Adrenal gland (tissue), 9 donors: ENCODE measurements at regions not wholly inside any gene's neighbourhood (a gene's known extent, or its start where the extent isn't known, plus 50 kb on each side); places are given as distances from the start of the nearest gene placed in this dataset.

Source experiments
- DNase-seq, 7 donors: peaks; one replicate each; pipeline ENCODE4 v3.0.0-alpha.2; 2019 to 2020
- H3K27ac ChIP-seq, 5 donors: fragments of 200-600 bp; sonication (generic) in 4 of 5; 1 replicate in 3 of 5; 2 replicates in 2 of 5; pipeline versions ENCODE4 v1.5.1 to v1.8.0; 2016 to 2020; ENCODE audit warnings: mild to moderate bottlenecking in 1 of 5
- H3K27me3 ChIP-seq: fragments of 200-600 bp; 2 replicates; pipeline ENCODE4 v1.8.0; 2021
- H3K36me3 ChIP-seq, 2 donors: fragments of 200-600 bp; replicated peaks in 1 of 2; 1 replicate in 1 of 2; 2 replicates in 1 of 2; pipeline versions ENCODE4 v1.5.1 to v1.8.0; 2018 to 2022
- H3K4me1 ChIP-seq, 2 donors: fragments of 200-600 bp; replicated peaks in 1 of 2; 1 replicate in 1 of 2; 2 replicates in 1 of 2; pipeline versions ENCODE4 v1.5.1 to v1.8.0; 2018 to 2021
- H3K4me3 ChIP-seq, 4 donors: fragments of 200-600 bp; sonication (generic) in 3 of 4; one replicate each; pipeline ENCODE4 v1.5.1; 2016 to 2018
- H3K9me3 ChIP-seq, 3 donors: fragments of 200-600 bp; sonication (generic) in 1 of 3; replicated peaks in 1 of 3; 1 replicate in 2 of 3; 2 replicates in 1 of 3; pipeline versions ENCODE4 v1.5.1 to v1.8.0; 2016 to 2021
- POLR2A ChIP-seq, 2 donors: fragments of 450-650 bp; IDR thresholded peaks; one replicate each; pipeline ENCODE4 v1.6.1; 2017; ENCODE audit warnings: antibody characterized with exemption in 2 of 2, mild to moderate bottlenecking in 2 of 2, moderate library complexity in 1 of 2
- WGBS, 4 donors: extraction: QIAGEN DNeasy Blood & Tissue Kit in 2 of 4; methylation state at CpG; one replicate each; pipeline versions ENCODE4 v1.1.5 to v1.1.7; 2013 to 2017; 5-methylcytosine and 5-hydroxymethylcytosine counted together
- intact Hi-C, 2 donors: fragments of 100-400 bp; cut with DNase I; formaldehyde crosslinking; loops; one replicate each; pipeline versions ENCODE4 v1.14.1 to v1.15.0; 2022 to 2023
- TF ChIP-seq, protein P1 (sequence below), 6 experiments: fragments of 450-650 bp in 4 of 6; fragments of 200-600 bp in 2 of 6; sonication (generic) in 1 of 6; IDR thresholded peaks; 1 replicate in 5 of 6; 2 replicates in 1 of 6; pipeline versions ENCODE4 v1.5.1 to v1.8.0; 2016 to 2021; ENCODE audit warnings: antibody characterized with exemption in 6 of 6, mild to moderate bottlenecking in 2 of 6, moderate library complexity in 1 of 6
- donor health status: healthy with polysubstance abuse.
- donor health status: Bipolar disorder and iron deficiency.
- donor health status: DM: yes; HTN: yes; CAD: no.
- donor health status: DM: no; HTN: no; CAD: no.
- donor health status: DM: no; HTN: no; CAD: no.

DNA sequence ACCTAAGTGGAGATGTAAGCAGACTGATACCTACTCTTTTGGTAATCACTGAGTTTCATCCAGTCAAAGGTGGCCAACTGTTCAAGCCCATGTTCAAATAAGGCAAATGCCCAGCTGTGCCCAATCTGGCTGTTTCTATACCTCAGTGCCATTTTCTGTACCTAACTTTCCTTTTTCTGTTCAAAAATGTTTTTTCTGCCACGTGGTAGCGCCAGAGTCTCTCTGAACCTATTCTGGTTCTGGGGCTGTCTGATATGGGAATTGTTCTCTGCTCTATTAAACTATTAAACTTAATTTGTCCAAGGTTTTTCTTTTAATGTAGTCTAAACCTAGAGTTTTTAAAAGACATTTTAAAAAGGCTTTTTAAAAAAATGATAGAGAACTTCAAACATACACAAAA is 391.2 kb downstream of the NOVA1 start:
- 70 to 87% (median 78%) methylated on average over 2 of the region's 2 CpGs for WGBS, 4 donors
- no peak for TF ChIP-seq POLR2A (IDR thresholded peaks at IDR 0.05)
- TF ChIP-seq, protein P1, sequence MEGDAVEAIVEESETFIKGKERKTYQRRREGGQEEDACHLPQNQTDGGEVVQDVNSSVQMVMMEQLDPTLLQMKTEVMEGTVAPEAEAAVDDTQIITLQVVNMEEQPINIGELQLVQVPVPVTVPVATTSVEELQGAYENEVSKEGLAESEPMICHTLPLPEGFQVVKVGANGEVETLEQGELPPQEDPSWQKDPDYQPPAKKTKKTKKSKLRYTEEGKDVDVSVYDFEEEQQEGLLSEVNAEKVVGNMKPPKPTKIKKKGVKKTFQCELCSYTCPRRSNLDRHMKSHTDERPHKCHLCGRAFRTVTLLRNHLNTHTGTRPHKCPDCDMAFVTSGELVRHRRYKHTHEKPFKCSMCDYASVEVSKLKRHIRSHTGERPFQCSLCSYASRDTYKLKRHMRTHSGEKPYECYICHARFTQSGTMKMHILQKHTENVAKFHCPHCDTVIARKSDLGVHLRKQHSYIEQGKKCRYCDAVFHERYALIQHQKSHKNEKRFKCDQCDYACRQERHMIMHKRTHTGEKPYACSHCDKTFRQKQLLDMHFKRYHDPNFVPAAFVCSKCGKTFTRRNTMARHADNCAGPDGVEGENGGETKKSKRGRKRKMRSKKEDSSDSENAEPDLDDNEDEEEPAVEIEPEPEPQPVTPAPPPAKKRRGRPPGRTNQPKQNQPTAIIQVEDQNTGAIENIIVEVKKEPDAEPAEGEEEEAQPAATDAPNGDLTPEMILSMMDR (IDR thresholded peaks at IDR 0.05) = no peak

DNA sequence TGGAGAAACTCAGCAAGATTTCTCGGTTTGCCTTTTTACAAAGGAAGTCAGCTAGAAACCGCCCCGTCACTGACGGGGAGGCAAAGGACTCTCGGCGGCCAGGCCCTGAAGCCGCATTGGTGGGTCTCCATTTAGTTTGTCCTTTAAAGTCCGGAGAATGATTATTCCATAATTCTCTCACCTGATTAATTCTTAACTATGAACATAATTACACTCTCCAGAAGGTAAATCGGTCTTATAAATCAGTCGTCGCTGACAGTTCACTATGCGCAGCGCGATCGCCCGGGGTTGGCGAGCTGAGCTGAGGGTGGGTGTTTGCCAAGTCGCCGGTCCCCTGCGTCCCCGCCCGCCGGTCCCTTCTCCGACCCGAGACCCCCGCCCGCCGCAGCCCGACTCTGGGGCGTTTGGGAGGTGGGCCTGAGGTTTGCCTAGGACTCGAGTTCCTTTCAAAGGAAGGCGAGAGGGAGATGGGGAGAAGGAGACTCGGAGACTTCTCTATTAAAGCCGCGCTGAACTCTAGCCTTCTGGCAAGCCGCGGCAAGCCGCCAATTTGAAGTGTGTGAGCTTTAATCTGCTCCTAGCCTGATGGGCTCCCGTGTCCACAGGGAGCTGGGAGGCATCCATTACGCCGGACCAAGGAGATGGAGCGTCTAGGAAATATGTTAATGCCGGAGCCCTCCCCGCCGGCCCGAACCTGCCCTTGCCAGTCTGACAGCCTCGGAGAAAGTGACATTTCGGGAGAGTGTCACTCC is 392.9 kb downstream of the NOVA1 start:
- 8 to 15% (median 9%) methylated on average over 34 to 48 of the region's 48 CpGs for WGBS, 4 donors
- TF ChIP-seq POLR2A (IDR thresholded peaks at IDR 0.05) = no peak
- TF ChIP-seq, protein P1 (IDR thresholded peaks at IDR 0.05) = no peak
- Histone ChIP-seq H3K27ac (no peak overlapping the region), H3K4me3 (peak overlapping the region in 1 of 4 donors; percentile 40), H3K27me3 (no peaks in the 10 kb centered on the region), H3K9me3 (no peaks in the 10 kb centered on the region), H3K4me1 (no peaks in the 10 kb centered on the region), H3K36me3 (no peaks in the 10 kb centered on the region)
- peak in 6 of 7 donors; percentile 6 to 55 (median 20) for DNase-seq
- intact Hi-C loops = no loop called here

More for the DNA sequence above, 391.2 kb downstream of the NOVA1 start:
- no peak for DNase-seq
- no peaks in the 10 kb centered on the region for H3K4me1 ChIP-seq
- H3K36me3 ChIP-seq = no peaks in the 10 kb centered on the region
- intact Hi-C loops = no loop called here
- H3K4me3 ChIP-seq = no peak overlapping the region
- H3K9me3 ChIP-seq = no peaks in the 10 kb centered on the region
- no peaks in the 10 kb centered on the region for H3K27me3 ChIP-seq
- H3K27ac ChIP-seq = no peak overlapping the region

DNA sequence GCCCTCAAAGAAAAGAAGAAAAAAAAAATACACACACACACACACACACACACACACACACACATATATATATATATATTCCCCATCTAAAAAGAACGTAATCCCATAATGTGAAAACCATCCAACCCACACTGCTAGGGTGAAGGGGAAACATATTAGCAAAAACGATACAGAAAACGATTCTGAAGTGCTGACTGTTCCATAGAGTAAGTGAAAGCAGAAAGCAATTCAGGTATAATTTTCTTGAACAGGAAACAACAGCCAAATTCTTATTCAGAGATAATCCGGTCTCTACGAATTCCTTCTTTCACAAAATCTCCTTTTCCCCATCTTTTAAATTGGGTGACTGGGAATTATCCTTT is 393.5 kb downstream of the NOVA1 start:
- Histone ChIP-seq H3K36me3 (no peaks in the 10 kb centered on the region), H3K4me1 (no peaks in the 10 kb centered on the region), H3K27ac (no peak overlapping the region), H3K9me3 (no peaks in the 10 kb centered on the region), H3K4me3 (no peak overlapping the region), H3K27me3 (no peaks in the 10 kb centered on the region)
- intact Hi-C loops = no loop called here
- WGBS, 4 donors = 55 to 74% (median 60%) methylated on average over 5 of the region's 5 CpGs
- no peak for DNase-seq
- TF ChIP-seq, protein P1 (IDR thresholded peaks at IDR 0.05) = no peak
- TF ChIP-seq POLR2A (IDR thresholded peaks at IDR 0.05) = no peak

DNA sequence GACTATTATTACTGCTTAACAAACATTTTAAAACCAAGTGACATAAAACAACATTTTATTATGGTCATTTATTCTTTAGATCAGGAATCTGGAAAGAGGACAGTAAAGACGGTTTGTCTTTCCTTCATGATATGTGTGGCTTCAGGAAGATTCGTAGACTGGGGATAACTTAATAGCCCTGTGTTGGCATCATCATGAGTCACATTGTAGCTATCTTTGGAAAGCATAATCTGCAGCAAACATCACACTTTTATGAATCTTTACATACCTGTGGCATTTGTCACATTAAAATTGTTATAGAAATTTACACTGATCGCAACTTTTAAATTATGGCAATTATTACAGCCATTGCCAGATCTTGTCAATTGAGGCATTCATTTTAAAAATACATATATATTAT is 397.1 kb downstream of the NOVA1 start:
- intact Hi-C loops = no loop called here
- WGBS, 4 donors = 81 to 89% (median 86%) methylated on average over 3 of the region's 3 CpGs
- H3K36me3 ChIP-seq = no peaks in the 10 kb centered on the region
- H3K4me1 ChIP-seq = no peaks in the 10 kb centered on the region
- TF ChIP-seq, protein P1 (IDR thresholded peaks at IDR 0.05) = no peak
- TF ChIP-seq POLR2A (IDR thresholded peaks at IDR 0.05) = no peak
- DNase-seq = no peak
- H3K9me3 ChIP-seq = no peaks in the 10 kb centered on the region
- H3K27ac ChIP-seq = no peak overlapping the region
- no peak overlapping the region for H3K4me3 ChIP-seq
- H3K27me3 ChIP-seq = no peaks in the 10 kb centered on the region
